ENCODE measurements at regions not wholly inside any gene's neighbourhood (a gene's known extent, or its start where the extent isn't known, plus 50 kb on each side); places are given as distances from the start of the nearest gene placed in this dataset.

- H3K27me3 ChIP-seq (ENCODE audit: control insufficient read depth, extremely low read depth, insufficient read depth, low read length), result peaks cover 13% of the 10 kb centered on the region
- H3K36me3 ChIP-seq (ENCODE audit: control insufficient read depth in 2 of 2, extremely low read depth in 1 of 2, insufficient read depth in 2 of 2, low read length in 2 of 2), result no peaks in the 10 kb centered on the region
- no peak for FAIRE-seq
Observed at GRCh38 chr10:118238573-118239235, 103.4 kb downstream of the FAM204A start.

GRCh38 chr10:118237930-118238329 lies 104.2 kb downstream of the FAM204A start:
- DNase-seq (ENCODE audit: low read depth, low spot score), result no peak
- no peaks in the 10 kb centered on the region for H3K9me1 ChIP-seq (ENCODE audit: control insufficient read depth, extremely low read depth, insufficient read depth, low read length)
- H3K79me2 ChIP-seq (ENCODE audit: control insufficient read depth, insufficient read depth, low read length), result no peaks in the 10 kb centered on the region
- H3K4me1 ChIP-seq (ENCODE audit: control insufficient read depth, extremely low read depth, insufficient read depth, low read length), result peaks cover 7% of the 10 kb centered on the region
- dilution Hi-C loops (cut with MboI; ENCODE audit: extremely low pct_ligation_motif_present, low sequenced_read_pairs), result no loop called here
- H3K9ac ChIP-seq (ENCODE audit: control insufficient read depth, extremely low read depth, insufficient read depth, low read length), result no peak overlapping the region
- no peak overlapping the region for H3K4me2 ChIP-seq (ENCODE audit: control insufficient read depth, extremely low read depth, insufficient read depth, low read depth, low read length)
- no peak for TF ChIP-seq CTCF (optimal IDR thresholded peaks at IDR 0.05 in 1 of 3, IDR thresholded peaks at IDR 0.05 in 1 of 3, conservative IDR thresholded peaks at IDR 0.05 in 1 of 3; ENCODE audit: extremely low read depth in 1 of 3, insufficient read depth in 2 of 3, low read length in 3 of 3)
- TF ChIP-seq EZH2 (IDR thresholded peaks at IDR 0.05; ENCODE audit: low read length), result no peak
- H3K27me3 ChIP-seq (ENCODE audit: control insufficient read depth, extremely low read depth, insufficient read depth, low read length), result peaks cover 9% of the 10 kb centered on the region
- no peak overlapping the region for H3K4me3 ChIP-seq (ENCODE audit: control insufficient read depth in 2 of 3, extremely low read depth in 1 of 3, insufficient read depth in 2 of 3, low read depth in 1 of 3, low read length in 3 of 3)
- no peak for FAIRE-seq
- H3K9me3 ChIP-seq (ENCODE audit: control insufficient read depth, low read depth, low read length), result no peaks in the 10 kb centered on the region
- no peaks in the 10 kb centered on the region for H3K36me3 ChIP-seq (ENCODE audit: control insufficient read depth in 2 of 2, extremely low read depth in 1 of 2, insufficient read depth in 2 of 2, low read length in 2 of 2)
- no peaks in the 10 kb centered on the region for H4K20me1 ChIP-seq (ENCODE audit: control insufficient read depth, extremely low read depth, insufficient read depth, low read length)
- H2AFZ ChIP-seq (ENCODE audit: control insufficient read depth, low read length), result no peak overlapping the region
- H3K27ac ChIP-seq (ENCODE audit: control insufficient read depth, insufficient read depth, low read length), result no peak overlapping the region

More at GRCh38 chr10:118238573-118239235, 103.4 kb downstream of the FAM204A start:
- Histone ChIP-seq H3K79me2 (ENCODE audit: control insufficient read depth, insufficient read depth, low read length) (no peaks in the 10 kb centered on the region), H3K4me2 (ENCODE audit: control insufficient read depth, extremely low read depth, insufficient read depth, low read depth, low read length) (no peak overlapping the region), H3K4me3 (ENCODE audit: control insufficient read depth in 2 of 3, extremely low read depth in 1 of 3, insufficient read depth in 2 of 3, low read depth in 1 of 3, low read length in 3 of 3) (no peak overlapping the region), H4K20me1 (ENCODE audit: control insufficient read depth, extremely low read depth, insufficient read depth, low read length) (no peaks in the 10 kb centered on the region), H3K27ac (ENCODE audit: control insufficient read depth, insufficient read depth, low read length) (no peak overlapping the region), H3K9me3 (ENCODE audit: control insufficient read depth, low read depth, low read length) (no peaks in the 10 kb centered on the region), H3K4me1 (ENCODE audit: control insufficient read depth, extremely low read depth, insufficient read depth, low read length) (peaks cover 7% of the 10 kb centered on the region), H3K9ac (ENCODE audit: control insufficient read depth, extremely low read depth, insufficient read depth, low read length) (no peak overlapping the region), H2AFZ (ENCODE audit: control insufficient read depth, low read length) (no peak overlapping the region), H3K9me1 (ENCODE audit: control insufficient read depth, extremely low read depth, insufficient read depth, low read length) (no peaks in the 10 kb centered on the region)
- TF ChIP-seq CTCF (optimal IDR thresholded peaks at IDR 0.05 in 1 of 3, IDR thresholded peaks at IDR 0.05 in 1 of 3, conservative IDR thresholded peaks at IDR 0.05 in 1 of 3; ENCODE audit: extremely low read depth in 1 of 3, insufficient read depth in 2 of 3, low read length in 3 of 3) (no peak), EZH2 (IDR thresholded peaks at IDR 0.05; ENCODE audit: low read length) (no peak)
- DNase-seq (ENCODE audit: low read depth, low spot score), result no peak
- dilution Hi-C loops (cut with MboI; ENCODE audit: extremely low pct_ligation_motif_present, low sequenced_read_pairs), result no loop called here

Data from keratinocyte (primary cell).